ENCODE measurements at regions not wholly inside any gene's neighbourhood (a gene's known extent, or its start where the extent isn't known, plus 50 kb on each side); places are given as distances from the start of the nearest gene placed in this dataset.
"Not testable (repeated sequence)": the region's sequence is repeated elsewhere in the genome, so short reads cannot be mapped to it uniquely, and the experiment has no call there.

DNA sequence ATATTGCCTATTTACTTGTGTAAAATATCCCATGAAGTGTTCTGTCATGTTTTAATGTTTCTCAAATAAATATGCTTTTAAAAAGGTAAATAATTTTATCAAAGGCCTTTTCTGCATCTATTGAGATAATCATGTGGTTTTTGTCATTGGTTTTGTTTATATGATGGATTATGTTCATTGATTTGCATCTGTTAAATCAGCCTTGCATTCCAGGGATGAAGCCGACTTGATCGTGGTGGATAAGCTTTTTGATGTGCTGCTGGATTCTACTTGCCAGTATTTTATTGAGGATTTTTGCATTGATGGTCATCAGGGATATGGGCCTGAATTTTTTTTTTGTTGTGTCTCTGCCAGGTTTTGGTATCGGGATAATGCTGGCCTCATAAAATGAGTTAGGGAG lies 63.9 kb upstream of the P2RY10 start:
- TF ChIP-seq, protein P1, sequence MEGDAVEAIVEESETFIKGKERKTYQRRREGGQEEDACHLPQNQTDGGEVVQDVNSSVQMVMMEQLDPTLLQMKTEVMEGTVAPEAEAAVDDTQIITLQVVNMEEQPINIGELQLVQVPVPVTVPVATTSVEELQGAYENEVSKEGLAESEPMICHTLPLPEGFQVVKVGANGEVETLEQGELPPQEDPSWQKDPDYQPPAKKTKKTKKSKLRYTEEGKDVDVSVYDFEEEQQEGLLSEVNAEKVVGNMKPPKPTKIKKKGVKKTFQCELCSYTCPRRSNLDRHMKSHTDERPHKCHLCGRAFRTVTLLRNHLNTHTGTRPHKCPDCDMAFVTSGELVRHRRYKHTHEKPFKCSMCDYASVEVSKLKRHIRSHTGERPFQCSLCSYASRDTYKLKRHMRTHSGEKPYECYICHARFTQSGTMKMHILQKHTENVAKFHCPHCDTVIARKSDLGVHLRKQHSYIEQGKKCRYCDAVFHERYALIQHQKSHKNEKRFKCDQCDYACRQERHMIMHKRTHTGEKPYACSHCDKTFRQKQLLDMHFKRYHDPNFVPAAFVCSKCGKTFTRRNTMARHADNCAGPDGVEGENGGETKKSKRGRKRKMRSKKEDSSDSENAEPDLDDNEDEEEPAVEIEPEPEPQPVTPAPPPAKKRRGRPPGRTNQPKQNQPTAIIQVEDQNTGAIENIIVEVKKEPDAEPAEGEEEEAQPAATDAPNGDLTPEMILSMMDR (IDR thresholded peaks at IDR 0.05) = not testable (repeated sequence)
- TF ChIP-seq POLR2A (IDR thresholded peaks at IDR 0.05) = not testable (repeated sequence)
